Tibial nerve (tissue), 4 donors: ENCODE measurements at regions not wholly inside any gene's neighbourhood (a gene's known extent, or its start where the extent isn't known, plus 50 kb on each side); places are given as distances from the start of the nearest gene placed in this dataset.

Experiments
- DNase-seq, 2 donors: peaks; one replicate each; pipeline ENCODE4 v3.0.0-alpha.2; 2019; ENCODE audit warnings: low spot score in 2 of 2
- H3K27ac ChIP-seq, 4 donors: fragments of 200-600 bp; sonication (generic) in 3 of 4; one replicate each; pipeline ENCODE4 v1.5.1; 2017 to 2019; ENCODE audit warnings: mild to moderate bottlenecking in 1 of 4
- H3K27me3 ChIP-seq, 2 donors: fragments of 200-600 bp; sonication (generic) in 1 of 2; one replicate each; pipeline versions ENCODE4 v1.5.1 to v1.6.0; 2017 to 2019
- H3K36me3 ChIP-seq, 3 donors: fragments of 200-600 bp; sonication (generic); one replicate each; pipeline ENCODE4 v1.5.1; 2018 to 2019
- H3K4me1 ChIP-seq, 4 donors: fragments of 200-600 bp; sonication (generic) in 3 of 4; one replicate each; pipeline ENCODE4 v1.5.1; 2017 to 2019
- H3K4me3 ChIP-seq, 4 donors: fragments of 200-600 bp; sonication (generic) in 3 of 4; one replicate each; pipeline ENCODE4 v1.5.1; 2017 to 2019; ENCODE audit warnings: mild to moderate bottlenecking in 1 of 4, moderate library complexity in 1 of 4
- H3K9me3 ChIP-seq, 4 donors: fragments of 200-600 bp; sonication (generic) in 3 of 4; one replicate each; pipeline ENCODE4 v1.5.1; 2017 to 2019
- CTCF ChIP-seq, 5 experiments: fragments of 200-600 bp in 3 of 5; fragments of 450-650 bp in 2 of 5; sonication (generic) in 3 of 5; IDR thresholded peaks; one replicate each; pipeline ENCODE4 v1.5.1; 2016 to 2019; ENCODE audit warnings: antibody characterized with exemption in 5 of 5, mild to moderate bottlenecking in 3 of 5, moderate library complexity in 2 of 5
- EP300 ChIP-seq, 2 donors: sonication (generic); formaldehyde crosslinking; IDR thresholded peaks; one replicate each; pipeline ENCODE4 v1.6.1; 2017; ENCODE audit warnings: antibody characterized with exemption in 2 of 2, mild to moderate bottlenecking in 1 of 2
- POLR2A ChIP-seq, 2 donors: fragments of 450-650 bp; IDR thresholded peaks; one replicate each; pipeline ENCODE4 v1.6.1; 2017; ENCODE audit warnings: antibody characterized with exemption in 2 of 2, mild to moderate bottlenecking in 2 of 2, moderate library complexity in 2 of 2
- WGBS, 2 donors: methylation state at CpG; one replicate each; pipeline ENCODE4 v1.1.5; 2018; 5-methylcytosine and 5-hydroxymethylcytosine counted together

DNA sequence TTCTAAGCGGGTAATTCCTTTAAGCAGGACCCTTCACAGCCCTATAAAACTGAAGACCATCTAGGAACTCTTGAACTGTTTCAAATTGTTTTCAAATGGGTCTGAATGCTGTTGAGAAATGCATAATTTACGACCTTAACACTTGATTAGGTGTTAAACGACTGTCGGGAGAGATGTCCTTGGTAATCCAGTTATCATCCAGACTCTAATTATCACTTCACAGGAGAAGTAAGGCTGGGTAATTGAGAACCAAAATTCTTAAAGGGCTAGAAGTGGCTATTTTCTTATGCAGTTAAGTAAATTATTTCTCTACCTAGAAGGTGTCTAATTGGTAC lies 276.7 kb upstream of the TBC1D5 start:
- Histone ChIP-seq H3K4me1 (no peaks in the 10 kb centered on the region), H3K27me3 (no peaks in the 10 kb centered on the region), H3K9me3 (no peaks in the 10 kb centered on the region), H3K27ac (no peak overlapping the region), H3K36me3 (no peaks in the 10 kb centered on the region), H3K4me3 (no peak overlapping the region)
- TF ChIP-seq EP300 (IDR thresholded peaks at IDR 0.05), result no peak
- TF ChIP-seq POLR2A (IDR thresholded peaks at IDR 0.05), result no peak
- no peak for TF ChIP-seq CTCF (IDR thresholded peaks at IDR 0.05)
- DNase-seq, result no peak
- WGBS, 2 donors, result 29 to 32% methylated on average over 4 of the region's 4 CpGs

- TF ChIP-seq CTCF (IDR thresholded peaks at IDR 0.05) (no peak), EP300 (IDR thresholded peaks at IDR 0.05) (no peak), POLR2A (IDR thresholded peaks at IDR 0.05) (no peak)
- no peak overlapping the region for H3K27ac ChIP-seq
Measured at GRCh38 chr3:18018491-18019160, 276.2 kb upstream of the TBC1D5 start.

GRCh38 chr3:18016366-18016765 lies 273.9 kb upstream of the TBC1D5 start:
- Histone ChIP-seq H3K36me3 (no peaks in the 10 kb centered on the region), H3K27ac (no peak overlapping the region), H3K4me3 (no peak overlapping the region), H3K4me1 (no peaks in the 10 kb centered on the region), H3K9me3 (no peaks in the 10 kb centered on the region), H3K27me3 (no peaks in the 10 kb centered on the region)
- TF ChIP-seq CTCF (IDR thresholded peaks at IDR 0.05) (no peak), EP300 (IDR thresholded peaks at IDR 0.05) (no peak), POLR2A (IDR thresholded peaks at IDR 0.05) (no peak)
- WGBS, 2 donors, result 79 to 84% methylated on average over 7 of the region's 7 CpGs
- DNase-seq, result no peak

More at GRCh38 chr3:18018491-18019160, 276.2 kb upstream of the TBC1D5 start:
- 43 to 45% methylated on average over 5 of the region's 5 CpGs for WGBS, 2 donors
- Histone ChIP-seq H3K4me3 (no peak overlapping the region), H3K27me3 (no peaks in the 10 kb centered on the region), H3K4me1 (no peaks in the 10 kb centered on the region), H3K36me3 (no peaks in the 10 kb centered on the region), H3K9me3 (no peaks in the 10 kb centered on the region)
- DNase-seq, result no peak

- Histone ChIP-seq H3K9me3 (no peaks in the 10 kb centered on the region), H3K4me1 (no peaks in the 10 kb centered on the region), H3K36me3 (no peaks in the 10 kb centered on the region), H3K4me3 (no peak overlapping the region), H3K27me3 (no peaks in the 10 kb centered on the region), H3K27ac (no peak overlapping the region)
- WGBS, 2 donors, result 82 to 86% methylated on average over 4 of the region's 4 CpGs
- no peak for TF ChIP-seq POLR2A (IDR thresholded peaks at IDR 0.05)
- TF ChIP-seq CTCF (IDR thresholded peaks at IDR 0.05), result no peak
- no peak for TF ChIP-seq EP300 (IDR thresholded peaks at IDR 0.05)
- DNase-seq, result no peak
Measured at GRCh38 chr3:18012933-18013332, 270.5 kb upstream of the TBC1D5 start.

- Histone ChIP-seq H3K27ac (no peak overlapping the region), H3K36me3 (no peaks in the 10 kb centered on the region), H3K27me3 (no peaks in the 10 kb centered on the region), H3K4me3 (no peak overlapping the region), H3K4me1 (no peaks in the 10 kb centered on the region), H3K9me3 (no peaks in the 10 kb centered on the region)
- TF ChIP-seq POLR2A (IDR thresholded peaks at IDR 0.05) (no peak), CTCF (IDR thresholded peaks at IDR 0.05) (no peak), EP300 (IDR thresholded peaks at IDR 0.05) (no peak)
- no peak for DNase-seq
- WGBS, 2 donors, result 76 to 79% methylated on average over 2 of the region's 2 CpGs
Measured at GRCh38 chr3:18012436-18012835, 270.0 kb upstream of the TBC1D5 start.
